SK-N-SH treated with all-trans-retinoic acid at 6 μM for 48 hours (cell line): ENCODE measurements at regions not wholly inside any gene's neighbourhood (a gene's known extent, or its start where the extent isn't known, plus 50 kb on each side); places are given as distances from the start of the nearest gene placed in this dataset.

ENCODE experiments used
- ARNTL ChIP-seq: fragments of 450-650 bp; formaldehyde crosslinking; IDR thresholded peaks from 2 replicates; pipeline ENCODE4 v1.5.0; 2020; ENCODE audit warnings: low read depth, mild to moderate bottlenecking, moderate library complexity, borderline replicate concordance
- CREB5 ChIP-seq: fragments of 250-450 bp; sonication (Bioruptor Pico); IDR thresholded peaks from 2 replicates; pipeline ENCODE4 v1.5.1; 2020; ENCODE audit warnings: low read depth, mild to moderate bottlenecking, moderate library complexity
- CSDC2 ChIP-seq: fragments of 250-450 bp; sonication (Bioruptor Pico); IDR thresholded peaks from 2 replicates; pipeline ENCODE4 v1.5.0; 2020; ENCODE audit warnings: mild to moderate bottlenecking, moderate library complexity
- CSRNP3 ChIP-seq: fragments of 250-450 bp; sonication (Bioruptor Pico); IDR thresholded peaks from 2 replicates; pipeline ENCODE4 v1.5.1; 2021; ENCODE audit warnings: mild to moderate bottlenecking, moderate library complexity
- GLIS3 ChIP-seq: fragments of 250-450 bp; sonication (Bioruptor Pico); IDR thresholded peaks from 2 replicates; pipeline ENCODE4 v1.5.0; 2020; ENCODE audit warnings: mild to moderate bottlenecking, moderate library complexity
- PPARA ChIP-seq: fragments of 250-450 bp; sonication (Bioruptor Pico); IDR thresholded peaks from 2 replicates; pipeline ENCODE4 v1.5.0; 2020; ENCODE audit warnings: mild to moderate bottlenecking, borderline replicate concordance
- ZFP30 ChIP-seq: fragments of 450-650 bp; formaldehyde crosslinking; IDR thresholded peaks from 2 replicates; pipeline ENCODE4 v1.5.0; 2022; ENCODE audit warnings: mild to moderate bottlenecking, moderate library complexity

- no peak for TF ChIP-seq GLIS3 (CRISPR knock-in tag)
- TF ChIP-seq ZFP30, result no peak
- TF ChIP-seq CSDC2 (CRISPR knock-in tag), result no peak
- TF ChIP-seq CSRNP3 (CRISPR knock-in tag), result no peak
- no peak for TF ChIP-seq CREB5 (CRISPR knock-in tag)
- TF ChIP-seq ARNTL (CRISPR knock-in tag), result no peak
- TF ChIP-seq PPARA (CRISPR knock-in tag), result no peak
These were observed 802.3 kb upstream of the SORCS1 start for GRCh38 chr10:107966826-107967225.
